ENCODE measurements at regions not wholly inside any gene's neighbourhood (a gene's known extent, or its start where the extent isn't known, plus 50 kb on each side); places are given as distances from the start of the nearest gene placed in this dataset.

DNA sequence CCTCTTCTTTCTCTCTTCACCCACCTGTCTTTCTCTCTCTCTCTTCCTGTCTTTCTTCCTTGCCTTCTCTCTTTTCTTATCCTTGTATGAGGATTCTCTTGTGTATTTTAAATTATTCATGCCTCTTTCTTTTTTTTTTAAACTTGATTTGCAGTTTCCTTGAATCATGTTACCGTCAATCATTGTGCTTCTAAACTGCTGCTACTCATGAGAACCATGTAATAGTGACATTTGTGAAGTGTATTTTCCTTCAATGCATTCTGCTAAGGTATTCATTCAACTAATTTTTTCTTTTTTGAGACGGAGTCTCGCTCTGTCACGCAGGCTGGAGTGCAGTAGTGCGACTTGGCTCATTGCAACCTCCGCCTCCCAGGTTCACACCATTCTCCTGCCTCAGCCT is 539.1 kb upstream of the BRINP3 start:
- no peak overlapping the region for H3K27ac ChIP-seq
- intact Hi-C loops (cut with DNase I; ENCODE audit: low total_unique reads), result no loop called here
- WGBS, 5 donors, result 87 to 97% (median 91%) methylated on average over 6 of the region's 6 CpGs
- H3K36me3 ChIP-seq, result no peaks in the 10 kb centered on the region
- H3K4me3 ChIP-seq, result no peak overlapping the region
- H3K4me1 ChIP-seq, result no peaks in the 10 kb centered on the region
- peaks cover 0 to 8% (median 0%) of the 10 kb centered on the region in 8 donors for H3K9me3 ChIP-seq
- H3K27me3 ChIP-seq (replicated peaks in 1 of 7), result no peaks in the 10 kb centered on the region
- DNase-seq, result no peak
- no peak for TF ChIP-seq CTCF (IDR thresholded peaks at IDR 0.05 in 8 of 11, conservative IDR thresholded peaks at IDR 0.05 in 3 of 11)
- TF ChIP-seq POLR2A (IDR thresholded peaks at IDR 0.05), result no peak
- no peak for TF ChIP-seq POLR2AphosphoS5 (IDR thresholded peaks at IDR 0.05)

DNA sequence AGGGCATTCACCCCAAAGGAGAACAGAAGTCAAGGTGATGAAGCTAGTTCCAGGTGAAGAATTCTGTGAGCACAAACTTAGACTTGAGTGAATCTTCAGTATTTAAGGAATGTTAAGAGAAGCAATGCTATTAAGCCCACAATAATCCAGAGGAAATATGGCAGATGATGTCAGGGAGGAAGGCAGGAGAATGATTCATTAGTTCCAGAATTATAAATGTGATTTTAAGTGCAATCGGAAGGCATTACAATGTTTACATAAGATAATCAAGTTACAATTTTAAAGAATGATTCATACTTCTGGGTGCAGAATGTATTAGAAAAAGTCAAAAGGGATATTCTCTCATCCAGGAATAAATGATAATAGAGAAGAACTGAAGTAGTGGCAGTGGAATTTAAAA is 545.2 kb upstream of the BRINP3 start:
- Histone ChIP-seq H3K9me3 (peaks cover 0 to 28% (median 14%) of the 10 kb centered on the region in 8 donors), H3K27me3 (replicated peaks in 1 of 7) (no peaks in the 10 kb centered on the region), H3K27ac (no peak overlapping the region), H3K4me1 (no peaks in the 10 kb centered on the region), H3K4me3 (no peak overlapping the region), H3K36me3 (no peaks in the 10 kb centered on the region)
- intact Hi-C loops (cut with DNase I; ENCODE audit: low total_unique reads), result no loop called here
- no peak for TF ChIP-seq POLR2AphosphoS5 (IDR thresholded peaks at IDR 0.05)
- no peak for TF ChIP-seq POLR2A (IDR thresholded peaks at IDR 0.05)
- TF ChIP-seq CTCF (IDR thresholded peaks at IDR 0.05 in 8 of 11, conservative IDR thresholded peaks at IDR 0.05 in 3 of 11), result no peak
- no peak for DNase-seq
- 81 to 89% (median 86%) methylated on average over 1 of the region's 1 CpG for WGBS, 5 donors

DNA sequence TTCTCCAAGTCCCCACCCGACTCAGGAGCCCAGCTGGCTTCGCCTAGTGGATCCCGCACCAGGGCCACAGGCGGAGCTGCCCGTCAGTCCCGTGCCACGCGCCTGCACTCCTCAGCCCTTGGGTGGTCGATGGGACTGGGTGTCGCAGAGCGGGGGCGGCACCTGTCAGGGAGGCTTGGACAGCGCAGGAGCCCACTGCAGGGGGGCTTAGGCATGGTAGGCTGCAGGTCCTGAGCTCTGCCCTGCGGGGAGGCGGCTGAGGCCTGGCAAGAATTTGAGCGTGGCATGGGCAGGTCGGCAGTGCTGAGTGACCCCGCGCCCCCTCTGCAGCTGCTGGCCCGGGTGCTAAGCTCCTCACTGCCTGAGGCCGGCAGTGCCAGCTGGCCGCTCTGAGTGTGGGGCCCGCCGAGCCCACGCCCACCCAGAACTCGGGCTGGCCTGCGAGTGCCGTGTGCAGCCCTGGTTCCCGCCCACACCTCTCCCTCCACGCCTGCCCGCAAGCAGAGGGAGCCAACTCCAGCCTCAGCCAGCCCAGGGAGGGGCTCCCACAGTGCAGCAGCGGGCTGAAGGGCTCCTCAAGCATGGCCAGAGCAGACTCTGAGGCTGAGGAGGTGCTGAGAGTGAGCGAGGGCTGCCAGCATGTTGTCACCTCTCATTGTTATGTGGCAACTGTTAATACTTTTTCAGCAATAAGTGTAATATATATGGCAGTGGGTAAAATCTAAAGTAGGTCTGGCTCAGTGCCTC is 548.4 kb upstream of the BRINP3 start:
- H3K4me1 ChIP-seq, result no peaks in the 10 kb centered on the region
- H3K4me3 ChIP-seq, result no peak overlapping the region
- H3K27me3 ChIP-seq (replicated peaks in 1 of 7), result no peaks in the 10 kb centered on the region
- H3K36me3 ChIP-seq, result no peaks in the 10 kb centered on the region
- WGBS, 5 donors, result 92 to 96% (median 93%) methylated on average over 20 to 33 of the region's 33 CpGs
- no peak for TF ChIP-seq POLR2AphosphoS5 (IDR thresholded peaks at IDR 0.05)
- no peak for TF ChIP-seq CTCF (IDR thresholded peaks at IDR 0.05 in 8 of 11, conservative IDR thresholded peaks at IDR 0.05 in 3 of 11)
- no peak for TF ChIP-seq POLR2A (IDR thresholded peaks at IDR 0.05)
- H3K9me3 ChIP-seq, result peaks cover 0 to 53% (median 20%) of the 10 kb centered on the region in 8 donors
- H3K27ac ChIP-seq, result no peak overlapping the region
- DNase-seq, result no peak
- intact Hi-C loops (cut with DNase I; ENCODE audit: low total_unique reads), result no loop called here

DNA sequence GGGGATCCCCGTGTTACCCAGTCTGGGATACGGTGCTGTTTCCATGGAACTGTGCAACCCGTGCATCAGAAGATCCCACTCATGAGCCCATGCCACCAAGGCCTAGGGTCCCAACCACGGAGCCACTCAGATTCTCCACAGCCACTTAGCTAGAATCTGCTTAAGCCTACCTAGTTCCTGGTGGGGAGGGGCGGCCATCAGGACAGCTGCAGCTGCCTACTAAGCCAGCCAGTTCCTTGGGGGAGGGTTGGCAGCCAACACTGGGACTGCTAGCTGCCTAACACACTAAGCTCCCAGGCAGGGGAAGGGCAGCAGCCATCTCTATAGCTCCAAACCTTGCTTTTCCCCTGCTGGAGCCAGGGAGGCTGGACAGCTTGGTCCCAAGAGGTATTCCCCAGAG is 549.2 kb upstream of the BRINP3 start:
- intact Hi-C loops (cut with DNase I; ENCODE audit: low total_unique reads), result no loop called here
- no peak for DNase-seq
- Histone ChIP-seq H3K4me3 (no peak overlapping the region), H3K36me3 (no peaks in the 10 kb centered on the region), H3K27ac (no peak overlapping the region), H3K9me3 (peaks cover 0 to 59% (median 20%) of the 10 kb centered on the region in 8 donors), H3K27me3 (replicated peaks in 1 of 7) (no peaks in the 10 kb centered on the region), H3K4me1 (no peaks in the 10 kb centered on the region)
- TF ChIP-seq POLR2AphosphoS5 (IDR thresholded peaks at IDR 0.05) (no peak), POLR2A (IDR thresholded peaks at IDR 0.05) (no peak), CTCF (IDR thresholded peaks at IDR 0.05 in 8 of 11, conservative IDR thresholded peaks at IDR 0.05 in 3 of 11) (no peak)
- 65 to 79% (median 75%) methylated on average over 5 of the region's 5 CpGs for WGBS, 5 donors
